Loucy (cell line): ENCODE measurements at regions not wholly inside any gene's neighbourhood (a gene's known extent, or its start where the extent isn't known, plus 50 kb on each side); places are given as distances from the start of the nearest gene placed in this dataset.

ENCODE experiments used
- EZH2phosphoT487 ChIP-seq: fragments of 200-600 bp; IDR thresholded peaks from 2 replicates; pipeline ENCODE4 v1.6.1; 2018; ENCODE audit warnings: antibody characterized with exemption, mild to moderate bottlenecking, moderate library complexity, borderline replicate concordance
- TF ChIP-seq, protein P1 (sequence below): fragments of 200-600 bp; sonication (generic); conservative IDR thresholded peaks from 2 replicates; pipeline ENCODE4 v1.5.1; 2014; ENCODE audit warnings: mild to moderate bottlenecking, antibody characterized with exemption, low read length

DNA sequence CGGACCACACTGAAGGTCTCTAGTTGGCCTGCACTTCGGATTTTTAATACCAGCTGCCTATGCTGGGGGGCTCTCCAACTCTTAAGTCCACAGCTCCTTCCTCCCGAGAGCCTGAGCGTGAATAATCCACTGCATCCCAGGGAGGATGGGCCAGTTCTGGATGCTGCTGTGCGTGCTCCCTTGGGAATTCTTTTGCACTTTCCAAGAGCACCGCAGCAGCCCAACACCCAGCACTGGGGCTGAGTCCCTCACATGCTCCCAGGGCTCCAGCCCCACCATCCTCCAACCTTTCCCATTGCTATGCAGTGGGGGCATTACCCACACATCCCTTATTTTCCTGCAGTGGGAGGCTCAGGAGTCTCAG lies 136.4 kb upstream of the IQSEC1 start:
- TF ChIP-seq, protein P1, sequence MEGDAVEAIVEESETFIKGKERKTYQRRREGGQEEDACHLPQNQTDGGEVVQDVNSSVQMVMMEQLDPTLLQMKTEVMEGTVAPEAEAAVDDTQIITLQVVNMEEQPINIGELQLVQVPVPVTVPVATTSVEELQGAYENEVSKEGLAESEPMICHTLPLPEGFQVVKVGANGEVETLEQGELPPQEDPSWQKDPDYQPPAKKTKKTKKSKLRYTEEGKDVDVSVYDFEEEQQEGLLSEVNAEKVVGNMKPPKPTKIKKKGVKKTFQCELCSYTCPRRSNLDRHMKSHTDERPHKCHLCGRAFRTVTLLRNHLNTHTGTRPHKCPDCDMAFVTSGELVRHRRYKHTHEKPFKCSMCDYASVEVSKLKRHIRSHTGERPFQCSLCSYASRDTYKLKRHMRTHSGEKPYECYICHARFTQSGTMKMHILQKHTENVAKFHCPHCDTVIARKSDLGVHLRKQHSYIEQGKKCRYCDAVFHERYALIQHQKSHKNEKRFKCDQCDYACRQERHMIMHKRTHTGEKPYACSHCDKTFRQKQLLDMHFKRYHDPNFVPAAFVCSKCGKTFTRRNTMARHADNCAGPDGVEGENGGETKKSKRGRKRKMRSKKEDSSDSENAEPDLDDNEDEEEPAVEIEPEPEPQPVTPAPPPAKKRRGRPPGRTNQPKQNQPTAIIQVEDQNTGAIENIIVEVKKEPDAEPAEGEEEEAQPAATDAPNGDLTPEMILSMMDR = no peak
- no peak for TF ChIP-seq EZH2phosphoT487
